CD4-positive, alpha-beta T cell treated with Interleukin-2 at 100 ng/mL for 4 hours (primary cell): ENCODE measurements at regions not wholly inside any gene's neighbourhood (a gene's known extent, or its start where the extent isn't known, plus 50 kb on each side); places are given as distances from the start of the nearest gene placed in this dataset.

Source experiments
- DNase-seq: peaks from one replicate; pipeline ENCODE4 v3.0.0-alpha.2; 2020; ENCODE audit warnings: low spot score

DNA sequence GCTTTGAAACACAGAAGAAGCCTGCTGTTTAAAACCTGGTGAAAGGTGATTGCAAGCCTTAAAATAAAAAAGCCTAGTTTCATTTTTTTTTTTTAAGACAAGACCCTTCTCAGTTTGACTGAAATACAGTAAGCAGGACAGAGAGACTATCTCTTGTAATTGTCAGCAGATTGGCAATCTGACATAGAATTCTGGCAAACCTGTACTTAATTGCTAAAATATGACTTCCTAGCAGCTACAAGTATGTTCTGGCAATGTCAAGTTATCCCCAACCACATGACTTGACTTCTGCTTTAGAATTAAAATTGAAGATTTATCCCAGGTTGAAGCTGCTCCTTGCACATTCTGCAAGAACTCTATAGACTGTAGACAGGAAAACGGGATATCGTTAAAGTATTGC is 232.8 kb upstream of the NR2F2 start:
- DNase-seq: no peak

DNA sequence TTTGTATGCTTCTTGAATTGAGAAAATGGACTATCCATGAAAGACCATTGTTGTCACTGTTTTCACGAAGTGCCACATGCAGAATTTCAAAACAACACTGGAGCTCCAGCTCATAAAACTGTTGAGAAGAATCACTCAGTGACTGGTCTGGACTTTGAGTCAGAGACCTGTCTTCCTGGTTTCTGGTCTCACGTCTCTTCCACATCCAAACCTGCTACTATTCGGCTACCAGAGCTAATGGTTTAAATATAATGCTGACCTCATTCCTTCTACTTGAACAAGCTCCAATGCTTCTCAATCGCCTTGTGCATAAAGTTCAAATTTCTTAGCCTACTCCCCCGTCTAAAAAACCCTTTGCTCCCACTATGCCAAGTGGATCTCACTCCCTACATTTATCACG is 227.9 kb upstream of the NR2F2 start:
- DNase-seq: no peak

DNA sequence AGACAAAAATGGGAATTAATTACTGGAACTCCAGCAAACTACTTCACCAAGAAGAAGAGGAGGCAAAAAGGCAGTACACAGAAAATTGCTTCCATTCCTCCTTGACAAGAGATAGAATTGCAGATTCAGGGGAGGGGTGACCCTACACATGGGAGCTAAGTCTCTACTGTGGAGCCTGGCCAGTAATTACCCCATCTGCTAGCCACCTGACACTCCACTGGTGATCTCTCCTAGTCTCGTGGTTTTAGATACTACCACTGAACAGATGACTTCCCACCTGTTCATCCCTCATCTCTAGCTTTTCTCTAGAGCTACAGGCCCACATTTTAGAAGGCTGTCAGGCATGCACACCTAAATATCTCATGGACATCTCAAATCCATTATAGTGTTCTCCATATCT is 224.3 kb upstream of the NR2F2 start:
- DNase-seq: no peak

DNA sequence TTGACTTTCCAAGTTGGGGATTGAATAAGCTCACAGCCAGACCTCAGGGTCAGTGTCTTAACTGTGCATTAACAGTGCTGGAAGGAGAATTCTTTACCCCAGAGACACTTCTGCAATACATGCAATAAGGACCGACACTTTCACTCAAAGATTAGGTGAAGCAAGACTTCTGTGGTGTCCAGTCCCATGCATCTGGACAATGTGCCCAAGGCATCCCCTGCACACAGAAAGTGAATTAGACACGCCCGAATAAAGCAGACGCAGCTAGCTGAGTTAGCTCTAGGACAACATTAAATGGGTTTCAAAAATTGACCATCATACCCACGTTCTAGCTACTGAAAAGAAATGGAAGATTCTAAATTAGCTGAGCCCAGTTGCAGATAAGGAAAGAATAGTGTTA is 223.9 kb upstream of the NR2F2 start:
- DNase-seq: no peak

DNA sequence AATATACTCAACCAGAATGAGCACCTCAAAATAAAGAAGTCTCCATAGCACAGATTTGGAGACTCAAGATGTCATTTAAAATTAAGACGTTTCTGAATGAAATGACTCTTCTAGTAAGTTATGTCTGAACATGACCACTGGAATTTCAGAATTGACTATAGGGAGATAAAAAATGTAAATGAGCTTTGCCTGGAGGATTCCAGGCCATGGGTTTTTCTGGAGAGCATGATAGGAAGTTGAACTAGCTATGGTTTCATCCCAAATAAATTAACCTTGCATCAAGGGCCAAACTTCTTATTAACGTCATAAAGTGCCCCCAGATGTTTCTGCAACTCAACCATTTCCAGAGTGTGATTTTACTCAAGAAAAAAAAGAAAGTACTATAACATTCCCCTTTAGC is 222.6 kb upstream of the NR2F2 start:
- DNase-seq: no peak

DNA sequence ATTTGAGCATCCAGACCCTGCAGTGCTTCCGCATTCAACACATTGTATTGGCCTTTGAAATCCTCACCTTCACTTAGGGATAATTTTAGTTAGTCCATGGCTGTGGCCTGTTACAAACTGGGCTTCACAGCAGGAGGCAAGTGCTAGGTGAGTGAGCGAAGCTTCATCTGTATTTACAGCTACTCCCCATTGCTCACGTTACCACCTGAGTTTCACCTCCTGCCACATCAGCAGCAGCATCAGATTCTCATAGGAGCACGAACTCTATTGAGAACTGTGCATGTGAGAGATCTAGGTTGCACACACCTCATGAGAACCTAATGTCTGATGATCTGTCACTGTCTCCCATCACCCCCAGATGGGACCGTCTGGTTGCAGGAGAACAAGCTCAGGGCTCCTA is 222.1 kb upstream of the NR2F2 start:
- DNase-seq: no peak

DNA sequence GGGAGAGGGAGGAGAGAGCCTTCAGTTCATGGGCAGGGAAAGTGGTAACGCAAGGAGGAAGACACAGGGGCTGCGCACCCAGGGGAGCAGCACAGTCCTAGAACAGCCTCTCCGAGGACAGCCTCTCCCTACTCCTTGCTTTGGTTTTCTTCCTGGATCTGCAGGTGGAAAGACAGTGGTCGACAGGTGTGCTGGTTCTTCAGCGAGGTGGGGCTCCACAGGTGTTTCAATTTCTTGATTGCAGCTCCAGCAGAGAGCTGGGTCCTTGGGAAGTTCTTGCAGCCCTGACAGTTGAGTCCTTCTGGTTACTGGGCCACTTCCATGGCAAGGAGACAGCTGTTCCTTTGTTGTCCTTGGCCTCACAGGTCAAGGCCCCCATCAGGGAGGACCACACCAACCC is 220.7 kb upstream of the NR2F2 start:
- no peak for DNase-seq

DNA sequence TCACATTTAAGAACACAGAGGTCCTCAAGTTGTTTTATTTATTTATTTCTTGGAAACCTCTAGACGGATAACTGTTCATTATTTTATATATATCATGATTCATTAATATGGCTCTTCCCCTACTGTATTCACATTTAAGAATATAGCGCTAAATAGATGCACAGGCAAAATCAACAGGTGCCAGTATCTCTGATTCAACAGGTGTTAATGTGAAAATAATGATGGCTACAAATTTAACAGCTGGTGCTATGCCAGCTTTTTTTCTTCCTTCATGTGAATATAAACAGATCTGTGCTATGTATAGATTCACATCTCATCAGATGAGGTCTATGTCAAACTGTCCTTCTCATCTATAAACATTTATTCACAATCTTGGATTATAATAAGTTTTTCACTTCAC is 218.5 kb upstream of the NR2F2 start:
- no peak for DNase-seq

DNA sequence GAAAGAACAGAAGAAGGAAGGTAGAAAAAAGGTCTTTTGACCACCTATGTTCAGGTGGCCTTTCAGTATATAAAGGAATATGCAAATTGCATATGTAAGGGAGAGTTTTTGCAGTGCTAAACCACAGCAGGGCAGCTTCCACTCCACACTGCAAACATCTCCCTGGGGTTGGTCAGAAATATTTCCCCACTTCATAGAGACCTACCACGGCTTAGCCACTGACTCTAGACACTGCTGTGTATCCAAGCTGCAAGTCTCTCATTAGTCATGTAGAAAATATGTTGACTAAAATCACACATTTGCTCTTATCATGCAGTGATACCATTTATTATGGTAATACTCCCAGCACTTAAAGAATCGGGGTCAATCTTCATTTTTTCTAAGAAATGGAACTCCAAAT is 214.9 kb upstream of the NR2F2 start:
- DNase-seq: no peak

DNA sequence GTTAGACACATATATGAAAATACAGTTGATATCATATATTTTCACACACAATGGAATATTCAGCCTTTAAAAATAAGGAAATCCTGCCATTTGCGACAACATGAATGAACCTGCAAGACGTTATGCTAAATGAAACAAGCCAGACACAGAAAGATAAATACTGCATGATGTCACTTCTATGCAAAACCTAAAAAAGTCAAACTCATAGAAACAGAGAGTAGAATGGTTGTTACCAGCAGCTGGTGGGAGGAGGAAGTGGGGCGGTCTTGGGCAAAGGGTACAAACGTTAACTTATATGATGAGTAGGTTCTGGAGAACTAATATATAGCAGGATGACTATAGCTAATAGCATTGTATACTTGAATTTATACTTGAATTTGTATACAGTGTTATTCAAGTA is 213.2 kb upstream of the NR2F2 start:
- DNase-seq: no peak

DNA sequence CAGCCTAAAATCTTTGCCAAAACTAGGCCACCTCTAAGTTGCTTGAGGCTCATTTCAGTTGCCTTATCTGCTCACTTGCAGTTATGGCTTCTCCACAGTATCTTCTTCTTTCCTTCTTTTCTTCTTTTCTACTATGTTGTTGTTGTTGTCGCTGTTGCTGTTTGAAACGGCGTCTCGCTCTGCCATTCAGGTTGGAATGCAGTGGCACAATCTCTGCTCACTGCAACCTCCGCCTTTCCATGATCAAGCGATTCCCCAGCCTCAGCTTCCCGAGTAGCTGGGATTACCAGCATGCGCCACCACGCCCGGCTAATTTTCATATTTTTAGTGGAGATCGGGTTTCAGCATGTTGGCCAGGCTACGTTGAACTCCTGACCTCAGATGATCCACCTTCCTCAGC is 210.8 kb upstream of the NR2F2 start:
- DNase-seq: no peak

DNA sequence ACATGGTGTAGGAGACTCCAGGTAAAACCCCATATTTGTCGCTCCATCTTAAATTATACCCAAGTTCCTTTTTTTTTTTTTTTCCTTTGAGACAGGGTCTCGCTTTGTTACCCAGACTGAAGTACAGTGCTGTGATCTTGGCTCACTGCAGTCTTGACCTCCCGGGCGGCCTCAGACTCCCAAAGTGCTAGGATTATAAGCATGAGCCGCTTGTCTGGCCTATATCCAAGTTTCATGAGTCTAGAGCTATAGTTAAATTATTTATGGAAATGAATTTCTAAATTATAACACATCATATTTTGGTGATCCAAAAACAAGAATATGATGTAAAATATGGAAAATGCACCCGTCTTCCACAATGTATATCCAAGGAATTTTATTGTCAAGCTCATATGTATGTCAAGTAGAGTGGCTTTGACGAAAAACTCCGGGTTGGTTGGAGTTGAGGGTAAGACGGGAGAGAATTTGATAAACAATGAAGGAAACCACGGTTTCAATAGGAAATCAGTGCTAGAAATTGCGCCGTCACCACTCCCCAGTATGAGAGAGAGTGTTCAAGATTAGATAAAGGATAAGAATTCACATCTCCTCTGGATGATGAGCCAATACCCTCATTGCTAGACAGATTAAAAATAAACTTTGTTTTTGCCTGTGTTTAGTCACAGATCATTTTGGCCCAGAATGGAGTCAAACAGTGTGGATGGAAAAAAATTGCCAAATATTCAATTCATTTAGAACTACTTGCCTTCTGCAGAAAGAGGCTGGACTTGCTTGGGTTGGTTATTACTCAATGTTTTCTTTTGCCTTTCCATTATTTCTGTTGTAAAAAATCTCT is 209.2 kb upstream of the NR2F2 start:
- no peak for DNase-seq

DNA sequence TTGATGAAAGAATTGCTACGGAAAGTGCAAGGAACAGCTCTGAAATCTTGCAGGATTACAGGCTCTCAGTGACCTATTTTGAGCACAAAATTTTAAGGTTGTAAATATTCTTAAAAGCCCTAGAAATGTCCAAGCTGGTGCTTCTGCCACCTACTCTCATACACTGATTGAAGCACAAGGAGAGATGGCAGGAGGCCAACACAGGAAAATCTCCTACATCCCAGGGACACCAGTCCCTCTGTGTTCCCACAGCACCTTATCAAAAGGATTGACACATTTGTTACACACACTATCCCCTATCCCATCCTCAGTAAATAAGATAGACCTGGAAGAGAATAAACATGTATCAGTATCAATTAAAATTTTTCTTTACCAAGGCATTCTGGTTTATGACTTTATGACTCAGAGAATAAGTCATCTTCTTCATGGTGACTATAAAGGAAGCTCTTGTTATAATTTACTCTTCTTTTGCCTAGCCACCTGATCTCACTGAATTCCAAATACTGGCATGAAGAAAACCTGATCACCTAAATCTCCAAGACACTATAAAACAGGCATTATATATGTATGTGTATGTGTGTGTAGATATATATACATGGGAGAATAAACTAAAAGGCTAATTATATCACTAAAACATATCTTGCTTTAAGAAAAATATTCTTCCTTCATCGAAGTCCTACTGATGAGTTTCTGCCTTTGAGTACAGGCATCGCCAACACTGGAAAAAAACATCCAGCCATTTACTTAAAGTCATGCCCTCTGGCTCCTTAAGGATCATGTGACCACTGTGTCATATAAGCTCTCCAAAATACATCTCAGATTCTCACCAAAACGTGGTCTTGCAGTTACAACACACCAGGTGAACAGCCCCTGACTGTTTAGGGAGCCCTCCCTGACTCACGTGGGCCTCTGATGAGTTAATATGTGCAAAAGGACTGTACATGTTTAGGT is 208.1 kb upstream of the NR2F2 start:
- no peak for DNase-seq

DNA sequence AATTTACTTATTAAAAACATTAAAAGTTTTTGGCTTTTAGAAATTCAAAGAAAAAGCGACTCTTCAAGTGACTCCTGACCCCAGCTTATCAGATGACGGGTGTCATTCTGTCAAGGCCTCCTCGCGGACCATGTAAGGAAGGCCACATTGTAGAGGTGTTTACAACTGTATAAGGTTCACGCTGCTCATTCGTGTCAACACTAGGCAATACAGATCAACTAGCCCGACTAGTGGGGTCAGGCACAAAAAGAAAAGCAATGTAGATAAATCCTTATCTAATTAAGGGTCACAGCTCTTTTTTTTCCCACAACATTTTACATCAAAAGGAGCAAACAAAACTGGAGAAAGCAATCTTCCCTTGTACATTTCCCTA is 207.5 kb upstream of the NR2F2 start:
- DNase-seq: no peak

DNA sequence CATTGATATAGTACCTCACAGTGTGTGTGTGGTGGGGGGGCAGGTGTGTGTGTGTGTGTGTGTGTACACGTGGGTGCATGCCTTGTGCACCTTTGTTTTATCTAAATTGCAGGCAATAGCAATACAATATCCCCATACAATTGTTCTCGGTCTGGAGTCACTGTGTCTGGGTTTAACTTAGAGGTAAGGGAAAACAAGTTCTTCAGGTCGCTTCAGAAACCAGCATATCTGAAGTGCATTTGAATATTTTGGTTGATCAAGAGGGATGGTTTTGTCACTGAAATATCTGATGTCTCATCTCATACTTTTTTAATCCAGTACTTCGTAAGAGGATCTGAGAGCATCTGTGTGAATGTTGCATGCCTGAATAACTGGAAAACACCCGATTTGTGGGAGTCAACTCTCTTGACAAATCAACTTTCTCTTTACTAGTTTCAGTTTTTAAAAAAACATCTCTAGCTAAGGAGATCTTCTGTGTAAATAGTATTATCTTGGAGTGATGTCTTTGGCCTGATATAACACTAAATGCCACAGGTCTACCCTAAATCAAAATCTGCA is 206.8 kb upstream of the NR2F2 start:
- no peak for DNase-seq

DNA sequence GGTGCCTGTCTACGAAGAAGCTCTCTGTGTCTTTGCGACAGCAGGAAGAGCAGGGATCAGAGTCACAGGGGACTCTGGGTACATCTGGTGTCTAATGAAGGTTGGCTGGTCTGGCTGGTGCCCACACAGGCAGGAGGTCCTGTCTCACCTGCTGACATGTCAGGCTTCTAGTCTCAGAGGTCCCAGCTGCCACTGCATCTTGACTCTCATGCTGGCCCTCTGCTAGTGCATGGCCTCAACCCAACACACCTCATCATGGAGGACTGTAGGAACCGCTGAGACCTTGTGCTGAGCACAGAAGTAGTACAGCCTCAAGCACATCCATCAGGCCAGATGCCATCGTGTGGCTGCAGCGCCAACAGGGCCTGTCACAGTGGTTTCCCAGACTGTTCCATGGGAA is 206.1 kb upstream of the NR2F2 start:
- DNase-seq: no peak

DNA sequence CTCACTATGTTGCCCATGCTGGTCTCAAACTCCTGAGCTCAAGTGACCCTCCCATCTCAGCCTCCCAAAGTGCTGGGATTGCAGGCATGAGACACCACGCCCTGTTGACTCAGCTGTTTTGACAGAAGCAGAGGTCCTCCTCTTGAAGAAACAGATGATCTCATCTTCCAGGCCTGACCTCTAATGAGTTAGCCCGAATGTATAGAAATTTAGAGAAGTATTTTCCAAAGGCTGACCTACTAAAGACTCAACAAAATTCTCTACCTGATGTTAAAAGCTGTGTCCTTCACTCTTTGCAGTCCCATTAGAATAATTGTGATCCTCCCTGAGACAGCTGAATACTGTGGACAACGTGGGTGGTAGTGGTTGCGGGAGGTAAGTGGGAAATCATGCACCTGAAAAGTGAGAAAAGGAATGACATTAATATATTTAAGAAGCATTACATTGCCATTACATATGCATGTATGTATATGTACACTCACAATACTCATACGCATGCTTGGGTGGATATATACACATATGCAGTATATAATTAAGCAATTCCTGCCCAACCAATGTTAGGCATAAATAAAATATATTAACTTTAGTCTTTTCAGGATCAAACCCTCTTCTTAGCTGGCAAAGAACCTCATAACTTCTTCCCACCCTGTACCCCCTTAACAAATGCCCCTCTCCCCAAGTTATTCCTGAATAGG is 204.6 kb upstream of the NR2F2 start:
- no peak for DNase-seq

DNA sequence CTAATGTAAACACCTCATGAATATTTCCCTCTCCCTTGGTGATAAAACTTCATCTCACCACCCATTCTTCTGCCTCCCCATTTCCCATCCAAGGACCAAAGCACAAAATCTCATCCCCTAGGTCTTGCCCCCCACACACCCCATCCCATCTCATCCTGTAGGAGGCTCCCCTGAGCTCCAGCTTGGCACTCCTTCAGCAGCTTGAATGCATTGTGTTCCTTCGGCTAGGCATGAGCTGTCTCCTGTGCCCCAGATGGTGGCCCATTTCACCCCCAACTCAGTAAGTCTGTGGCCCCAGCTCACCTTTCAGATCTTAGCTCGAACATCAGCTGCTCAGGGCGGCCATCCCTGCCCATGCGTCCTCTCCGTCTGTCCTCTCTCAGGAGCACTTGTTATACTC is 203.6 kb upstream of the NR2F2 start:
- DNase-seq: no peak

DNA sequence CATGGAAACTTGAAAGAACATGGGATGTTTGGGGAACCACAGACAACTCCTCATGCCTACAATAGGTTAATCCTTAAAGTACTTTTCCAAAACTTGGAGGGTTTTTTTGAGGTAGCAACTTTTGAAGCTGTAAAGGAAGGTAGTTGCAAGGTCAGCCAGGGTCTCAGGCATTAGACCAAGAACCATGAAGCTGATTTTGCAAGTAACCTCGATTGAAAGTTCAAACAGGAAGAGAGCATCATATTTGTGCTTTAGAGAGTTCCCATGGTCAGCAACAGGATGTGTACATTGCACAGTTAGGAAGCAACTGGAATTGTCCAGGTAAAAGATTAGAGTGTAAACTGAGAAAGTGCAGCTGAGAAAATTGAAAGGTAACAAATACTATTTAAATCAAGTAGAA is 199.8 kb upstream of the NR2F2 start:
- no peak for DNase-seq

DNA sequence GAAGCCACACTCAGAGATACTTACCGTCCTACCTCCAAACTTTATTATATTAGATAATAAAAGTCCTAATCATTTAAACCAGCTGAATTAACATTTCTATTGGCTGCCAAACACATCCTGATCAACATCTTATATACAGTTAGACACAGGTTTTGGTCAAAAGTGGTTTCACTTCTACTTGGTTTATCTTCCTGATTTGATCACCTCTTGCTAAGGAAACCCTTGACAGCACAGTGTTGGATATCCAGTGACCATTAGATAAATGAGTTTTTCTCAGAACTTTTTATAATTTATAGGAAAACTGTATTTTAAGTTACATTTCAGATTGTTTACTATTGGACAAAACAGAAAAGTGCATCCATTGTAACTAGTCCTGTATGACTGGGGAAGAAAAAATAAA is 198.4 kb upstream of the NR2F2 start:
- no peak for DNase-seq

DNA sequence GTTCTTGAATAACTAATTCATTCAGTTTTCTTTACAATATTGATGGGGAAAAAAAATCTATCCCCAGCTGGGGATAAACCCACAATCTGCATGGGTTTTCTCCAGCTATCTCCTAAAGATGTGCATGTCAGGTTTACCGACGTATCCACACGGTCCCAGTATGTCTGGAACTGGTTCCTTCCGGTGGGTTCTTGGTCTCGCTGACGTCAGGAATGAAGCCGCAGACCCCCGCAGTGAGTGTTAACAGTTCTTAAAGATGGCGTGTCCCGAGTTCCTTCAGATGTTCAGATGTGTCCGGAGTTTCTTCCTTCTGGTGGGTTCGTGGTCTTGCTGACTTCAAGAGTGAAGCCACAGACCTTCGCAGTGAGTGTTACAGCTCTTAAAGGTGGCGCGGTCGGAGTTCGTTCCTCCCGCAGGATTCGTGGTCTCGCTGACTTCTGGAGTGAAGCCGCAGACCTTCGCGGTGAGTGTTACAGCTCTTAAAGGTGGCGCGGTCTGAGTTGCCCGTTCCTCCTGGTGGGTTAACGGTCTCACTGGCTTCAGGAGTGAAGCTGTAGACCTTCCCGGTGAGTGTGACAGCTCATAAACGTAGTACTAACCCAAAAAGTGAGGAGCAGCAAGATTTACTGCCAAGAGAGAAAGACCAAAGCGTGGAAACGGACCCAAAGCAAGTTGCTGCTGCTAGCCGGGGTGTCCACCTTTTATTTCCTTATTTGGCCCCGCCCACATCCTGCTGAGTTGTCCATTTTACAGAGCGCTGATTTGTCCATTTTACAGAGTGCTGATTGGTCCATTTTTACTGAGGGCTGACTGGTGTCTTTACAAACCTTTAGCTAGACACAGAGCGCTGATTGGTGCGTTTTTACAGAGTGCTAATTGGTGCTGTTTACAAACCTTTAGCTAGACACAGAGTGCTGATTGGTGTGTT is 195.1 kb upstream of the NR2F2 start:
- no peak for DNase-seq
